Natural killer cell (primary cell): ENCODE measurements at regions not wholly inside any gene's neighbourhood (a gene's known extent, or its start where the extent isn't known, plus 50 kb on each side); places are given as distances from the start of the nearest gene placed in this dataset.

ENCODE experiments used
- ATAC-seq, 3 donors: fragments of 150-1000 bp in 2 of 3; fragments of 200-7000 bp in 1 of 3; cut with Tn5 transposase; 1 replicate in 1 of 3; 2 replicates in 2 of 3; pipeline ENCODE4 v1.10.0; 2021; ENCODE audit warnings: mild to moderate bottlenecking in 2 of 3, moderate library complexity in 2 of 3
- DNase-seq, 2 donors: peaks; one replicate each; pipeline versions ENCODE4 v3.0.0 to v3.0.0-alpha.2; 2013 to 2021; ENCODE audit warnings: mixed read lengths in 1 of 2
- H3K27ac ChIP-seq: one replicate; pipeline ENCODE4 v1.5.1; 2013; ENCODE audit warnings: mild to moderate bottlenecking, low read length
- H3K27me3 ChIP-seq: one replicate; pipeline ENCODE4 v1.6.1; 2013; ENCODE audit warnings: low read length; ENCODE audit not compliant: control insufficient read depth, insufficient read depth
- H3K36me3 ChIP-seq: one replicate; pipeline ENCODE4 v1.6.1; 2013; ENCODE audit warnings: low read length; ENCODE audit not compliant: control insufficient read depth, insufficient read depth
- H3K4me1 ChIP-seq: one replicate; pipeline ENCODE4 v1.6.1; 2013; ENCODE audit warnings: low read length; ENCODE audit not compliant: control insufficient read depth, insufficient read depth
- H3K4me3 ChIP-seq: one replicate; pipeline ENCODE4 v1.5.1; 2013; ENCODE audit warnings: low read length
- H3K9me3 ChIP-seq: one replicate; pipeline ENCODE4 v1.6.1; 2013; ENCODE audit warnings: low read length; ENCODE audit not compliant: control insufficient read depth, insufficient read depth
- H3K27ac Mint-ChIP-seq, 2 donors: one replicate each; pipeline ENCODE4 v1.8.0; 2022; ENCODE audit warnings: mild to moderate bottlenecking in 2 of 2, mixed read lengths in 2 of 2, moderate library complexity in 1 of 2
- H3K27me3 Mint-ChIP-seq, 2 donors: one replicate each; pipeline ENCODE4 v1.8.0; 2022; ENCODE audit warnings: low read depth in 2 of 2, mixed read lengths in 2 of 2
- H3K36me3 Mint-ChIP-seq: one replicate; pipeline ENCODE4 v1.8.0; 2022; ENCODE audit warnings: mixed read lengths
- H3K4me1 Mint-ChIP-seq, 2 donors: one replicate each; pipeline ENCODE4 v1.8.0; 2022; ENCODE audit warnings: mixed read lengths in 2 of 2
- H3K4me3 Mint-ChIP-seq: one replicate; pipeline ENCODE4 v1.8.0; 2022; ENCODE audit warnings: mild to moderate bottlenecking, moderate library complexity, mixed read lengths
- H3K9me3 Mint-ChIP-seq, 2 donors: one replicate each; pipeline ENCODE4 v1.8.0; 2022; ENCODE audit warnings: mixed read lengths in 2 of 2
- WGBS: methylation state at CpG from one replicate; pipeline ENCODE4 v1.1.7; 2013; ENCODE audit warnings: missing lambda C conversion rate; ENCODE audit not compliant: insufficient coverage; 5-methylcytosine and 5-hydroxymethylcytosine counted together
- intact Hi-C: fragments of 100-400 bp; cut with micrococcal nuclease; formaldehyde crosslinking; loops from one replicate; pipeline ENCODE4 v1.14.2; 2022
- TF ChIP-seq, protein P1 (sequence below): fragments of 200-600 bp; IDR thresholded peaks from one replicate; pipeline ENCODE4 v1.8.0; 2022; ENCODE audit warnings: antibody characterized with exemption

DNA sequence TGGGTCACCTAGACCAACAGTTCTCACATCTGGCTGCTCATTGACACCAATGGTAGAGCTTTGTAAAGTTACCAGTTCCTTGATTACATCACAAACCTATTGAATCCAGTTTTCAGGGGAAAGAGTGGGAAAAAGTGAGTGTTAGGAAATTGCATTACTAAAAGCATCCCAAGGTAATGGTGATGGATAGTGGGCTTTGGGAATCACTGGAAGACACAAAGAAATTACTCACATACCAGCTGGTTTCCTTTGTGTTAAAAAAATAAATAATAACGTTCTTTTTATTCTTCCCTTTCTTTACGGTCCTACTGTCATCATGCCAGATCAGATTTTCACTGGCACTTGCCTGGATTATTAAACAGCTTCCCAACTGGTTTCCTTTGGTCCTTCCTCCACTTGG is 370.7 kb downstream of the RFPL4B start:
- 91% methylated on average over 2 of the region's 2 CpGs for WGBS
- Mint-ChIP-seq H3K36me3 (no peaks in the 10 kb centered on the region), H3K27ac (no peak overlapping the region), H3K4me3 (no peak overlapping the region), H3K27me3 (no peaks in the 10 kb centered on the region), H3K4me1 (no peaks in the 10 kb centered on the region), H3K9me3 (peaks cover 0 to 11% of the 10 kb centered on the region in 2 donors)
- ATAC-seq (no peak), DNase-seq (no peak)
- Histone ChIP-seq H3K27ac (no peak overlapping the region), H3K27me3 (no peaks in the 10 kb centered on the region), H3K36me3 (no peaks in the 10 kb centered on the region), H3K4me1 (no peaks in the 10 kb centered on the region), H3K4me3 (no peak overlapping the region), H3K9me3 (no peaks in the 10 kb centered on the region)
- TF ChIP-seq, protein P1, sequence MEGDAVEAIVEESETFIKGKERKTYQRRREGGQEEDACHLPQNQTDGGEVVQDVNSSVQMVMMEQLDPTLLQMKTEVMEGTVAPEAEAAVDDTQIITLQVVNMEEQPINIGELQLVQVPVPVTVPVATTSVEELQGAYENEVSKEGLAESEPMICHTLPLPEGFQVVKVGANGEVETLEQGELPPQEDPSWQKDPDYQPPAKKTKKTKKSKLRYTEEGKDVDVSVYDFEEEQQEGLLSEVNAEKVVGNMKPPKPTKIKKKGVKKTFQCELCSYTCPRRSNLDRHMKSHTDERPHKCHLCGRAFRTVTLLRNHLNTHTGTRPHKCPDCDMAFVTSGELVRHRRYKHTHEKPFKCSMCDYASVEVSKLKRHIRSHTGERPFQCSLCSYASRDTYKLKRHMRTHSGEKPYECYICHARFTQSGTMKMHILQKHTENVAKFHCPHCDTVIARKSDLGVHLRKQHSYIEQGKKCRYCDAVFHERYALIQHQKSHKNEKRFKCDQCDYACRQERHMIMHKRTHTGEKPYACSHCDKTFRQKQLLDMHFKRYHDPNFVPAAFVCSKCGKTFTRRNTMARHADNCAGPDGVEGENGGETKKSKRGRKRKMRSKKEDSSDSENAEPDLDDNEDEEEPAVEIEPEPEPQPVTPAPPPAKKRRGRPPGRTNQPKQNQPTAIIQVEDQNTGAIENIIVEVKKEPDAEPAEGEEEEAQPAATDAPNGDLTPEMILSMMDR: no peak
- intact Hi-C loops: no loop called here

DNA sequence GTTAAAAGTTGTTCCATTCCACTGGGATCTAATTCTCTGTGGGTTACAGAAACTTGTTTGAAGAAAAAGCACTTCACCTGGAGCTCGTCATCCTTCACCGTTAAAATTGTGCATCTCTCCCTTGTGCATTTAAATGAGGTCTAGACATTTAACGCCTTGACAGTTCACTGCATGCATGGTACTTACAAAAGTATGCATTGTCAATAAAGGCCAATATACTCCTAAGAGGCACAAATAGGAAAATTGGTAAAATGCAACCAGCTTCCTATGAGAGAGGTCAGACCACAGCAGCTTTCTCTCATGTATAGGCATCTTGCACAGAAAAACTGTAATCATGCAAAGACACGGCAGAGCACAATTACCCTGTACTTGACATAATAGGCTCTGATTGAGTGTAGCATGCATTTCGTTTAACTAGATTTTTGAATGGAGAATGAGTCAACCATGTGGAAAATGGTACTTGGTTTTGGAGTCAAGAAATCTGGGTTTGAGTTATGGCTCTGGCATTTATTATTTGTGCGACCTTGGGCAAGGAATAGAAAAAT is 378.5 kb downstream of the RFPL4B start:
- Mint-ChIP-seq H3K4me3 (no peak overlapping the region), H3K9me3 (peaks cover 9 to 10% of the 10 kb centered on the region in 2 donors), H3K27me3 (no peaks in the 10 kb centered on the region), H3K4me1 (no peaks in the 10 kb centered on the region), H3K27ac (no peak overlapping the region), H3K36me3 (no peaks in the 10 kb centered on the region)
- intact Hi-C loops: no loop called here
- WGBS: 95% methylated on average over 6 of the region's 6 CpGs
- Histone ChIP-seq H3K36me3 (no peaks in the 10 kb centered on the region), H3K4me1 (no peaks in the 10 kb centered on the region), H3K4me3 (no peak overlapping the region), H3K27ac (no peak overlapping the region), H3K27me3 (no peaks in the 10 kb centered on the region), H3K9me3 (no peaks in the 10 kb centered on the region)
- ATAC-seq: no peak
- TF ChIP-seq, protein P1: no peak
- no peak for DNase-seq

DNA sequence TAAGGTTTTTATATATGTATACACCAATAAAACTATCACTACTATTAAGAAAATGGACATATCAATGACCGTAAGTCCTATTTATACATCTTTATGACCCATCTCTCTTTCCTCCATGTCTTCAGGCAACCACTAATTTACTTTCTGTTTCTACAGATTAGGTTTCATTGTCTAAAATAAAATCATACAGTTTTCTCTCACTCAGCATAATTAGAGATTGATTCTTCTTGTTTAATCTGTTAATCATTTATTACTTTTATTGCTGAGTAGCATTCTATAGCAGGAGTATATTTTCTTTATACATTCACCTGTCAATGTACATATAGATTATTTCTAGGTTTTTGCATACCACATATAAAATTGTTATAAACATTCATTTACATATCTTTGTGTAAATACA is 388.0 kb downstream of the RFPL4B start:
- no peak for DNase-seq
- Histone ChIP-seq H3K4me1 (no peaks in the 10 kb centered on the region), H3K9me3 (peaks cover 2% of the 10 kb centered on the region), H3K36me3 (no peaks in the 10 kb centered on the region), H3K27me3 (no peaks in the 10 kb centered on the region), H3K4me3 (no peak overlapping the region), H3K27ac (no peak overlapping the region)
- intact Hi-C loops: no loop called here
- Mint-ChIP-seq H3K27ac (no peak overlapping the region), H3K27me3 (no peaks in the 10 kb centered on the region), H3K4me1 (no peaks in the 10 kb centered on the region), H3K36me3 (no peaks in the 10 kb centered on the region), H3K4me3 (no peak overlapping the region), H3K9me3 (peaks cover 11 to 13% of the 10 kb centered on the region in 2 donors)
- ATAC-seq: no peak
- 100% methylated on average over 1 of the region's 1 CpG for WGBS
- TF ChIP-seq, protein P1: no peak

DNA sequence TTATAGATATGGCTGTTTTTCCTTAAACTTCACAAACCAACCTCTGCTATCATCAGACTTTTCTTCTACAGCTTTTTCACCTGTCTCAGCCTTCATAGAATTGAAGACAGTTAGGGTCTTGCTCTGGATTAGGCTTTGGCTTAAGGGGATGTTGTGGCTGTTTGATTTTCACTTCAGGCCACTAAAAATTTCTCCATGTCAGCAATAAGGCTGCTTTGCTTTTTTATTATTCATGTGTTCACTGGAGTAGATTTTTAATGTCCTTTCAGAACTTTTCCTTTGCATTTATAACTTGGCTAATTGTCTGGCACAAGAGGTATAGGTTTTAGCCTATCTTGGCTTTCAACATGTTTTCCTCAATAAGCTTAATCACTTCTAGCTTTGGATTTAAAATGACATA is 392.6 kb downstream of the RFPL4B start:
- Mint-ChIP-seq H3K27me3 (no peaks in the 10 kb centered on the region), H3K36me3 (no peaks in the 10 kb centered on the region), H3K9me3 (peaks cover 6 to 9% of the 10 kb centered on the region in 2 donors), H3K27ac (no peak overlapping the region), H3K4me1 (no peaks in the 10 kb centered on the region), H3K4me3 (no peak overlapping the region)
- no peak overlapping the region for H3K4me3 ChIP-seq
- H3K36me3 ChIP-seq: no peaks in the 10 kb centered on the region
- H3K27me3 ChIP-seq: no peaks in the 10 kb centered on the region
- TF ChIP-seq, protein P1: no peak
- H3K9me3 ChIP-seq: peaks cover 2% of the 10 kb centered on the region
- ATAC-seq (no peak), DNase-seq (no peak)
- intact Hi-C loops: no loop called here
- no peak overlapping the region for H3K27ac ChIP-seq
- no peaks in the 10 kb centered on the region for H3K4me1 ChIP-seq
